Mesothelial cell of epicardium (in vitro differentiated cells): ENCODE measurements at regions not wholly inside any gene's neighbourhood (a gene's known extent, or its start where the extent isn't known, plus 50 kb on each side); places are given as distances from the start of the nearest gene placed in this dataset.

Experiments used
- DNase-seq, 2 experiments: peaks; one replicate each; pipeline ENCODE4 v3.0.0; 2021; ENCODE audit warnings: low spot score in 2 of 2; ENCODE audit not compliant: unreplicated experiment in 2 of 2
- H3K27ac Mint-ChIP-seq: 2 replicates; pipeline ENCODE4 v1.8.0; 2021; ENCODE audit warnings: mixed read lengths
- H3K27me3 Mint-ChIP-seq: 2 replicates; pipeline ENCODE4 v1.8.0; 2021; ENCODE audit warnings: low read depth, mixed read lengths
- H3K36me3 Mint-ChIP-seq: 2 replicates; pipeline ENCODE4 v1.8.0; 2021; ENCODE audit warnings: mixed read lengths
- H3K4me1 Mint-ChIP-seq: 2 replicates; pipeline ENCODE4 v1.8.0; 2021; ENCODE audit warnings: mixed read lengths
- H3K4me3 Mint-ChIP-seq: 2 replicates; pipeline ENCODE4 v1.8.0; 2021; ENCODE audit warnings: mild to moderate bottlenecking, moderate library complexity, mixed read lengths
- H3K9me3 Mint-ChIP-seq: 2 replicates; pipeline ENCODE4 v1.8.0; 2021; ENCODE audit warnings: mixed read lengths
- TF ChIP-seq, protein P1 (sequence below): fragments of 200-600 bp; sonication (generic); IDR thresholded peaks from one replicate; pipeline ENCODE4 v1.5.0; 2021; ENCODE audit warnings: antibody characterized with exemption; ENCODE audit not compliant: unreplicated experiment

DNA sequence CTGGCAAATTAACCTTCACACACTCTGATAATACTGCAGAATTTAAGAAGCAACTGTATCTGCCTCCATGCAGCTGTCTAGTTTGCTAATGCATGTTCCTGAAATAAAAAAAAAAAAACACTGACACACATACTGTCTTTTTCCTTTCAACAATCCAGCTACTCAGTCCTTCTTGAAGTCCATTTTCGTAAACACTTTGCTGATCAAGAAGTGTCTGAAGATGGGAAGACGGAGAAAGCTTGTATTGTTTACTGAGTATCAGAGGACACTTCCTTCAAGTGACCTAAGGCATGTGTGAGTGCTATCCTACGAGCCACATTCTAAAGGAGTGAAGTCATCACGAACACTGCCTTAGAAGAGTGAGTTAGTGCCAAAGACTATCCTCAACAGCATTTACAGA lies 82.6 kb downstream of the LUZP4 start:
- Mint-ChIP-seq H3K4me1 (peaks cover 66% of the 10 kb centered on the region), H3K36me3 (peaks cover 12% of the 10 kb centered on the region), H3K9me3 (peaks cover 14% of the 10 kb centered on the region), H3K27me3 (no peaks in the 10 kb centered on the region), H3K4me3 (no peak overlapping the region), H3K27ac (peak overlapping the region; percentile 95)
- DNase-seq = no peak
- TF ChIP-seq, protein P1, sequence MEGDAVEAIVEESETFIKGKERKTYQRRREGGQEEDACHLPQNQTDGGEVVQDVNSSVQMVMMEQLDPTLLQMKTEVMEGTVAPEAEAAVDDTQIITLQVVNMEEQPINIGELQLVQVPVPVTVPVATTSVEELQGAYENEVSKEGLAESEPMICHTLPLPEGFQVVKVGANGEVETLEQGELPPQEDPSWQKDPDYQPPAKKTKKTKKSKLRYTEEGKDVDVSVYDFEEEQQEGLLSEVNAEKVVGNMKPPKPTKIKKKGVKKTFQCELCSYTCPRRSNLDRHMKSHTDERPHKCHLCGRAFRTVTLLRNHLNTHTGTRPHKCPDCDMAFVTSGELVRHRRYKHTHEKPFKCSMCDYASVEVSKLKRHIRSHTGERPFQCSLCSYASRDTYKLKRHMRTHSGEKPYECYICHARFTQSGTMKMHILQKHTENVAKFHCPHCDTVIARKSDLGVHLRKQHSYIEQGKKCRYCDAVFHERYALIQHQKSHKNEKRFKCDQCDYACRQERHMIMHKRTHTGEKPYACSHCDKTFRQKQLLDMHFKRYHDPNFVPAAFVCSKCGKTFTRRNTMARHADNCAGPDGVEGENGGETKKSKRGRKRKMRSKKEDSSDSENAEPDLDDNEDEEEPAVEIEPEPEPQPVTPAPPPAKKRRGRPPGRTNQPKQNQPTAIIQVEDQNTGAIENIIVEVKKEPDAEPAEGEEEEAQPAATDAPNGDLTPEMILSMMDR = no peak

DNA sequence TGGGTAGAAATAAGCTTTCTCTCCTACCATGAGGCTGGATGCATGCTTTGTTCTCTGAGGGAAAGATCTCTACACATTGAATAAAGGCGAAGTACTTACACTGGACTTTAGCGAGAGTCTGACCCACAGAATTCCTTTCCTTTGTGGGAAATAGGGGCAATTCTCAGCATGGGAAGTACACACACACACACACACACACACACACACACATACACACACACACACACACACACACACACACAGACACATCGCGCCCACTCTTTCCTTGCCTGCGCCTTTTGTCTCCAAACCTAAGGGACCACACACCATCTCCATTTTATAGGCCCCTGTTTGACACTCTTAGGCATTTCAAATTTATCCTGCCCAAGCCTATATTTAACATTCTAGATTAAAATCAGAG lies 83.8 kb downstream of the LUZP4 start:
- Mint-ChIP-seq H3K27ac (peak overlapping the region; percentile 95), H3K4me3 (no peak overlapping the region), H3K4me1 (peaks cover 60% of the 10 kb centered on the region), H3K36me3 (peaks cover 12% of the 10 kb centered on the region), H3K9me3 (peaks cover 14% of the 10 kb centered on the region), H3K27me3 (no peaks in the 10 kb centered on the region)
- DNase-seq = no peak
- TF ChIP-seq, protein P1 = no peak

DNA sequence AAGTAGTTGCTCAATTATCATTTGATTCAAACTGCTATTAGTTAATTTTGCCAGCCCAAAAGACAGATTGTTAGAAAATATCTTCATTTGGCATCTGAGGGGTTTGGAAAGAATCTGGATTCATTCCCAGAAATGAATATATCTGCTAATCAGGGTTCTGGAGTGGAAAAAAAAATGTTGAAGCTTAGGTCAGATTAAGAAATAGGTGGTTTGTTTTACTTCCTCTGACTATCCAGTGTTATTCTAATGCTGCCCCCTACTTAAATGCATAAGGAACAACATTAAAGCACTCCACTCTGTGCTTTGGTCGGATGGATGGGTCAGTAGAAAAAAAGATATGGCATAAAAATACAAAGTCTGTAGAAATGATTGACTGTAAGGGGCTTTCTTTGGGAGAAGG lies 89.0 kb downstream of the LUZP4 start:
- H3K27ac Mint-ChIP-seq = no peak overlapping the region
- peaks cover 19% of the 10 kb centered on the region for H3K4me1 Mint-ChIP-seq
- H3K36me3 Mint-ChIP-seq = peaks cover 12% of the 10 kb centered on the region
- TF ChIP-seq, protein P1 = no peak
- H3K27me3 Mint-ChIP-seq = no peaks in the 10 kb centered on the region
- H3K9me3 Mint-ChIP-seq = peaks cover 22% of the 10 kb centered on the region
- no peak for DNase-seq
- no peak overlapping the region for H3K4me3 Mint-ChIP-seq

- H3K4me3 Mint-ChIP-seq = no peak overlapping the region
- TF ChIP-seq, protein P1 = no peak
- no peaks in the 10 kb centered on the region for H3K9me3 Mint-ChIP-seq
- H3K36me3 Mint-ChIP-seq = no peaks in the 10 kb centered on the region
- peaks cover 19% of the 10 kb centered on the region for H3K4me1 Mint-ChIP-seq
- DNase-seq = no peak
- no peaks in the 10 kb centered on the region for H3K27me3 Mint-ChIP-seq
- no peak overlapping the region for H3K27ac Mint-ChIP-seq
These were observed 97.8 kb downstream of the LUZP4 start for GRCh38 chrX:115387327-115387726.

GRCh38 chrX:115388879-115389278 lies 99.4 kb downstream of the LUZP4 start:
- H3K4me3 Mint-ChIP-seq = no peak overlapping the region
- H3K27ac Mint-ChIP-seq = peak overlapping the region; percentile 53
- H3K4me1 Mint-ChIP-seq = peaks cover 24% of the 10 kb centered on the region
- no peaks in the 10 kb centered on the region for H3K36me3 Mint-ChIP-seq
- DNase-seq = no peak
- H3K9me3 Mint-ChIP-seq = no peaks in the 10 kb centered on the region
- no peaks in the 10 kb centered on the region for H3K27me3 Mint-ChIP-seq
- TF ChIP-seq, protein P1 = no peak

- H3K4me1 Mint-ChIP-seq = peaks cover 21% of the 10 kb centered on the region
- no peaks in the 10 kb centered on the region for H3K36me3 Mint-ChIP-seq
- H3K27me3 Mint-ChIP-seq = no peaks in the 10 kb centered on the region
- TF ChIP-seq, protein P1 = no peak
- no peaks in the 10 kb centered on the region for H3K9me3 Mint-ChIP-seq
- no peak overlapping the region for H3K27ac Mint-ChIP-seq
- H3K4me3 Mint-ChIP-seq = no peak overlapping the region
- no peak for DNase-seq
These were observed 100.6 kb downstream of the LUZP4 start for GRCh38 chrX:115390078-115390477.
